NT2/D1 (cell line): ENCODE measurements at regions not wholly inside any gene's neighbourhood (a gene's known extent, or its start where the extent isn't known, plus 50 kb on each side); places are given as distances from the start of the nearest gene placed in this dataset.

Experiments
- SUZ12 ChIP-seq: IDR thresholded peaks from 2 replicates; pipeline ENCODE4 v1.6.1; 2011; ENCODE audit not compliant: insufficient read length, insufficient read depth; ENCODE audit errors: extremely low read depth
- YY1 ChIP-seq: IDR thresholded peaks from 2 replicates; pipeline ENCODE4 v1.6.1; 2011; ENCODE audit not compliant: insufficient read length, insufficient read depth
- ZNF274 ChIP-seq: IDR thresholded peaks from 2 replicates; pipeline ENCODE4 v1.6.1; 2011; ENCODE audit warnings: mild to moderate bottlenecking, low read depth, low read length

DNA sequence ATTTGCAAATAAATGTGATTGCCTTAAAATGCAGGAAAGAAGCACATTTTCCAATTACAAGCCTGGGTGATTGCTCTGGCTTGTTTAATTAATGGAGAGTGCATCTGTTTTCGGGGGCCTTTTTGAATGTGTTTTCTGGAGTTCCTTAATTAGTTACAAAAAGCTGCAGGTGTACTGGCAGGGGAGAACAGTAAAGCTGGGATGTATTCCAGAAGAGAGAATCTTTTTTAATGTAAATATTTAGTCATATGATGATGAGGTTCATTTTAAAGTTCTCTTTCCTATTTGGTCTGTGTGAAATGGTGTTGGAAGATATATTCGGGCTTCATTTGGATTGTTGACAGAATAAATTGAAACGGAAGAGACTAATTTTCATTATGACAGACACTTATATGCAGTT is 70.9 kb upstream of the N4BP1 start:
- TF ChIP-seq ZNF274 (no peak), YY1 (no peak), SUZ12 (no peak)
